HG02678 (cell line): ENCODE measurements at regions not wholly inside any gene's neighbourhood (a gene's known extent, or its start where the extent isn't known, plus 50 kb on each side); places are given as distances from the start of the nearest gene placed in this dataset.
"Not testable (repeated sequence)": the region's sequence is repeated elsewhere in the genome, so short reads cannot be mapped to it uniquely, and the experiment has no call there.

Experiments used
- ATAC-seq: cut with Tn5 transposase; IDR thresholded peaks from one replicate; pipeline ENCODE4 v1.9.1; 2021; ENCODE audit warnings: mild to moderate bottlenecking, moderate library complexity; ENCODE audit not compliant: unreplicated experiment

DNA sequence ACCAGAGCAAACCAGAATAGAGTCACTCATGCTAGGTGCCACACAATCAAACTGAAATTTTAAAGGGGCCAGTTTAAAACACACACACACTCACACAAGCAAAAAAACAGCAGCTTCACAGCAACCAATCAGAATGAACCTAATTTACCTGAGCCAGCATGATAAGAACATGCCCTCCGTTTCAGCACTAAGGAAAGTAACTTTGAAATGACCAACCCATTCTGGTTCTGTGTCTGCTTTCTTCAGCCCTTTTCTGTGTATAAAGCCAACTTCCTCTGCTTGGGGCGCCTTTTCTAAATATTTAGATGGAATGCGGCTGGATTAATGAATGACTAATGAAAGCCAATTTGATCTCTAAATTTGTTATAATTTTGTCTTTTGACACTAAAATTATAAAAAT, 629.1 kb downstream of the ZEB2 start:
- ATAC-seq: no peak

DNA sequence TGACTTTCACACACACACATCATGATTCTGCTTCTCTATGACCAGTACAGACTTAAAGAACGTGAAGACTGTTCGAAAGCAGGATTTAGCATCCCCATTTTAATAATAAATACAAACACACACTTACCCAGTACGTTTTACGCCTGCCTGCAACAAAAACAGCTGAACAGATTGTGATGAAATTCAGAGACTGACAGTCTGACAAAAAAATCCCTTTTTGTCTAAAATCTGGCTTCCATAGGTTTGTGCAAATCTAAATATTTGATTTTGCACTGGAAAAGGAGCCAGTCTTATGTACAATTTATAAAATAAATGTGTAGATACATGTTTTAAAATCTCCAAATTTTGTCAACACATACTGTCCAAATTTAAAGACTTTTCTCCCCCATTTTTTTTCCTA, 630.7 kb downstream of the ZEB2 start:
- ATAC-seq: no peak

DNA sequence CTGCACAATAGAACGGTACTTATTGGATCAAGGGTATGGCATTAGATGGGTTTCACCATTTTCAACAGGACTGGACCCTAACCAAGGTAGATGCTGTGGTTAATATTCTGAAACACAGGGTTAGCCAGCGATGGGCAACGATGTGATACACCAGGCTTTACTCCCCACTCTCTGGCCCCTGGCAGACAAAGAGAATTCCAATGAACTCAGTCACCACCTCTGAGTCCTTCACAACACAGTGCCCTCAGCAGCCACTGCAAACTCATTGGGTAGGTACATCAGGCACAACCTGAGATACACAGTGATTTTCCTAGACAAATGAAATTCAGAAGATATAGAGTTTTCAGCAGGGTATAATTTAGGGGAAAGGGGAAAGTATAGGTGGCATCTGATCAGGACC, 634.5 kb downstream of the ZEB2 start:
- ATAC-seq: no peak

DNA sequence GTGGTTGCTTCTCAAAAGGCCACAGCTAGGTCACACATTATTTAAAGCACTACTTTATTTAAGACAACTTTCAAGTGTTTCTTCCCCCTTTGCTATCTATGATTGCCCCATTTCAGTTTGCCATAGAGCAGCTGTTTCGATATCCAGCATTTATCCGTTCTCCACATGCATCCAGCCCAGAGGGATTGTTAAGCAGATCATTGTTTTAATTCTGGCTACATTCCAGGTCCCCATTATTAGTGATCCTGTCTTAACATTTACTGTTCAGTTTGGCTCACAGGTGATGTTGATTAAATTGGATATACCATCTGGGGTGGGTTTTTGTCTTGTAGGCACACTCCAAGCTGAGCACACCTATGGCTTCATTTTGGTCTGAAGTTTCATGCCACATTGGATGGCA, 638.7 kb downstream of the ZEB2 start:
- ATAC-seq: no peak

DNA sequence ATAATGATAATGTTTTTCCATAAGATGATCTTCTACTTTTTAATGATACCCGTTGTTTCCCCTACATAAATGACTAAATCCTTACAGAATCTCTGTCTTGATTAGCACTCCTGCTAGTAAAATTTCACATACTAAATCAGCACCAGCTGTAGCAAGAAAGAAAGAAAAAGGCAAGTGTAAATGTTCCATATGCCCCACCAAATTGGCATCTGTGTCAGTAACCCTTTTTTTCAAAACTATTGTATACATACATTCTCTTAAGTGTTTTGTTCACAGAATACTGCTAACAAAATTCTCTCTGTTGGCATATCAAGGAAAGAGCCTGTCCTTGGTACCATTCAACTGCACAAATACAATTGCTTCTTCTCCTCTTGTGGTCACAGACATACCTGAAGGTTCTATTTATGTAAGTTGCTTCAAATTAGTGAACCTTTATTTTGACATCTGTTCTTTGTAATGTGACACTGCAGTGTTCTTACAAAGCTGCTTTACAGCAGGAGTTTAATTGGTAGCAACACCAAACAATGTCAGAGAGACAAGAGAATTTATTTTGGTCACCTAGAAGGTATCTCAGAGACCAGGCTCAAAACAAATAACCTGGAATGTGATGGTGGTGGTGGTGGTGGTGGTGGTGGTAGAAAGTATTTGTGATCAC, 641.9 kb downstream of the ZEB2 start:
- ATAC-seq: no peak

DNA sequence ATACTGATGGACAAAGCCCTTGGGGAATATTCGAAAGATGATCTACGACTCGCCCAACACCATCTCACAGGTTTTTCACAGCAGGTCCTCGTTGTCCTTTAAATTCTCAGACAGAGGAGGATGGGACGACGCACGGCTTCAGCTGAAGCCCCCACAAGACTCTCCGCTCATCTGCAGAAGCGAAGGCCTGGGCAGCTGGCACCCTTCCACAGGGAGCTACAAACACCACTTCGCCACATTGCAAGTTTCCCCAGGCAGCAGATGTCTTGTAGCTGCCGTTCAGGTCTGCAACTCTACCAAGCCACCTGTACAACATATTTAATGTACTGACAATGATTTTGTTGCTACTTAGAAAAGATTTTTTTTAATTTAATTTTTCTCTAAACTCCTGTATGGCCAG, 642.9 kb downstream of the ZEB2 start:
- ATAC-seq: no peak

DNA sequence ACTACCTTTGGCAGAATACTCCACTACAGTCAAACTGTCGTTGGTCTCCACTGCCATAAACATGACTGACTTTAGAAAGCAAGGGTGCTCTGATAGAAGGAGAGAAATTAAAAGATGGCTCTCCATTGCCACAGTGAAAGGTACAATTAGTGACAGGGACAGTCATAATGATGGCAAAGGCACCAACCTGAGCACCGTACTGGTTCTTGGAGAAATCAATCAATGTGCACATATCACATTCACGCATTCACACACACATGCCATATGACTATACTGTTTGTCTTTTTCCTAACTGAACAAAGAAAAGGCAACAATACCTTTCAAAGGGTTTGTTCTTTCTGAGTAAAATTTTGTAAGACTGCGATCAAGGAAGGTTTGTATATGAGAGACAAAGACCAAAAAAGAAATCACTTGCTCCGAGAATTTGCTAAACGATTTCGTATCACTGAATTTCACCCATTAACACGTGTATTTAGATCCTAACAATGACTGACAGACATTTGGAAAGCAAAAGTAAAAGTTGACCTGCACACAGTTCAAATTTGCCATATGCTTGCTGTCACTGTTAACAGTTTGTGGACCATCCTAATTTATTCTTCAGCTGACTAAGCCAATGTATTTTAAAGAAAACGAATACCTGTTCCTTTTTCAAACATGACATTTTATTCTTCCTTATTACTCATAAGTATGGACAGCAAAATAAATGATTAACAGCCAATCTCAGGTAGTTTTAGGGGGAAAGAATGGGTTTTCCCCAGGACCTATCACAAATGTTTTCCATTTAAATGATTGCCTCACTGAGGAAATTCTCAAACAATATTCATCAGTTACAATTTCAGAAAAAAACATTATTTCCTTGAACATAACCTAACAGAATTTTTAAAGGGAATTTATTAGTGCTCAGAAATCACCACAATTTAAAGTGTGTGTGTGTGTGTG, 644.4 kb downstream of the ZEB2 start:
- peak; percentile 66 for ATAC-seq

DNA sequence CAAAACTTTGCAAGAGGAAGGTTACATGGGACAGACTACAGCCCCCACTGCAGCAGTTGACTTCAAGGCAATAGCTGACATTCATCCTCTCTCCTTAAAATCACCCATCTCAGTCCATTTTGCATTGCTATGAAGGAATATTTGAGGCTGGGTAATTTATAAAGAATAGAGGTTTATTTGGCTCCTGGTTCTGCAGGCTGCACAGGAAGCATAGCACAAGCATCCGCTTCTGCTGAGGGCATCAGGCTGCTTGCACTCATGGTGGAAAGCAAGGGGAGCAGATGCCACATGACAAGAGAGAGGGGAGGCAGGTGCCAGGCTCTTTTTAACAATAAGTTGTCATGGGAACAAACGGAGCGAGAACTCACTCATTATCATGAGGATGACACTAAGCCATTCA, 646.0 kb downstream of the ZEB2 start:
- ATAC-seq: no peak

DNA sequence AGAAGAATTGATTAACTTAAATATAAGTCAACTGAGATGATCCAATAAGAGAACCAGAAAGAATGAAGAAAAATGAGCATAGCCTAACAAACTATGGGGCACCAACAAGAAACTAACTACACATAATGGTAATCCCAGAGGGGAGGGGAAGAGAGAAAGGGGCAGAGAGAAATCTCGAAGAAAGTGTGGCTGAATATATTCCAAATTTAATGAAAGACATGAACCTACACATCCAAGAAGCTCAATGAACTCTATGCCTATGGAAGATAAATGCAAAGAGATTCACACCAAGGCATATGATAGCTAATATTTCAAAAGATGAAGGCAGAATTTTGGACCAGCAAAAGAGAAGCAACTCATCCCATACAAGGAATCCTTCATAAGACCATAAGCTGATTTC, 649.2 kb downstream of the ZEB2 start:
- ATAC-seq: no peak

DNA sequence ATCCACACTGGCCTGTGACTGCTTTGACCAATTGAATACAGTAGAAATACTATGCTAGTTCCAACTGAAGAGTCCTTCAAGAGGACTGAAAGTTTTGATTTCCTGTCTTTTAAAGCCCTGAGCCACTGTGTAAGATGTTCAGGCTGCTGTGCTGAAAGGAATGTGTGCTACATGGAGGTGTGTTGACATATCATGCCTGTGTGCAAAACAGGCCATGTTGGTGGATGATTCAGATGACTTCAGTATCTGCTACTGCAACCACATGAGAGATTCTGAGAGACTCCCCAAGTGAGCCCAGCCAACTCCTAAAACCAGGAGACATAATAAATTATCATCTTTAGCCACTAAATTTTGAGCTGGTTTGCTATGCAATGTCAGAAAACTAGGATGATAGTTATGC, 662.9 kb downstream of the ZEB2 start:
- no peak for ATAC-seq

DNA sequence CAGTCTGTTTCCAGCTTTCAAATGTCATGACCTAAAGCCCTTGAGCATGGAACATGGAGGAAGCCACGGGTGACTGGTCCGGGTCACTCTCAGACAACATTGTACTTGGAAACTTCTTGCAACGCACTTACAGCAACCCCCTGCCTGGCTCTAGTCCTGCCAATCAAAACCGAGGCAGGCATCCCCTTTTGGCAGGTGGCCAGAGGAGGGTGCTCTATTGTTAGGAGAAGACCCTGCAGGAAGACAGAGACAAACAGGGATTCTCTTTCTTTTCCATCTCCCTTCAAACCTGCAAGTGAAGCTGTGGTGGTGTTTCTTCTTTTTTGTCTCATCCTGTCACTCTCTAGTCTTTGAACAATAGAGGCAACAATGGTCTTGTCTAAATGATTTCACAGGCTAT, 667.2 kb downstream of the ZEB2 start:
- no peak for ATAC-seq

DNA sequence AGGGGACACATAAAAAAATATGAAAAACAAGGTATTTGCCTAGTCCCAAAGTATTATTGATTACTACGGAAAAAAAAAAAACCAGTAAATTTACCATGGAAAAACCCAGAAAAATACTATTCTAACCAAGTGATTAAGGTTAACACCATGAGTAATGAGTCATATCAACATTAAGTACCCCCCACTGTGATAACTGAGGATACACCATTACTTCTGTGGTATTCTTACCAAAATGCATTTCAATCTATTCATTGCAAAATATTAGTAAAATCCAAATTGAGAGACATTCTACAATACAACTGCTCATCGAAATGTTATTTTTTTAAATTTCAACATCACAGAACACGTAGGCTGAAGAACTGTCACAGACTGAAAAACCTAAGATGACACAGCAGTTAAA, 669.8 kb downstream of the ZEB2 start:
- no peak for ATAC-seq

DNA sequence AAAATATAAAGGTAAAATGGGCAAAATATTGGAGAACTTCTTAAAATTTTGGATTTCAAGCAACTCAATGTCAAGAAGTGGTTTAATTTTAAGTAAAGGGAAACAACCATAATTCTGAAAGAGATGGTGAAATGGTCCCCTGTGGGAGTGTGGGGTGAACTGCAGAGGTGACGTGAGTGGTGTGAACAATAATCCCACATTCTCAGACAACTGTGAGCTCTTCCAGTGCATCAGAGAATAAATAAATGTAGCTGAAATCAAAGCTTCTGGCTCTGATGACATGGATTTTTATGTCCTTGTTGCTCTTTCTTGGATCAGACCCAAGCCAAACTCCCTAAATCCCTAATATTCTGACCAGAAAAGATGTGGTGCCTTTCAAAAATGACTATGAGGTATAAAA, 672.7 kb downstream of the ZEB2 start:
- ATAC-seq: no peak

DNA sequence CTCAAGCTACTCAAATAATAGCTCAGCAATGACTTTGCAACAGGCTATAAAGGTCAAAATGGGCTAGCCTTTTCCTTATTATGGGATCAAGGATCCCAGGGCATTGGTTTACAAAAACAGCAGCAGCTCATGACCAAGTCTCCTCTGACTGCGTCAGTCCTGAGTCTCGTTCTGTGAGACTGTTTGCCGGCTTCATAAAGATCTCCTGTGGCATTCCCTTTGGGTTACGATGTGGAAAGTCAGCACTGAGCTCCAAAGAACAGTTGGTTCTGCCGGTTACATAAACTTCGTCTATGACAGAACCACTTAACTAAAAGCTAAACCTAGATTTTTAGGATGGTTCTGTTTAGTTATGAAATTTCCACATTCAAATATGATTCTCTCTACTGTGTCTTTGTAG, 674.9 kb downstream of the ZEB2 start:
- ATAC-seq: no peak

DNA sequence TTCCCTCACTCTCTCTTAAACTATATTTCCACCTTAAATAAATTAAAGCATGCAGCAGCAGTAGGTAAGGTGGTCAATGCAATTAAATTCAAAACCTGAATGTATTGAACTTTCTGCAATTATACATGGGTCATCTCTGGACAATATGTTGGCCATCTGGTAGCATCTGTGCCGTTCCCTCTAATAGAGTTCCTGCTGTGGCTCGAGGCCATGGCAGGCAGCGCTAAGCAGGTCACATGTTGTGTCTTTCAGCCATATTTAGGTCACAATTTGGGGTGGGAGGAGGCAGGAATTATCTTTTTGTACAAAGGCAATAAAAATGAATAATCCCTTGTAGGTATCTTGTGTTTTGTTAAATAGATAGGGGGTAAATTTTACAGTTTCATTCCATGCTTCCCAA, 676.2 kb downstream of the ZEB2 start:
- ATAC-seq: no peak

DNA sequence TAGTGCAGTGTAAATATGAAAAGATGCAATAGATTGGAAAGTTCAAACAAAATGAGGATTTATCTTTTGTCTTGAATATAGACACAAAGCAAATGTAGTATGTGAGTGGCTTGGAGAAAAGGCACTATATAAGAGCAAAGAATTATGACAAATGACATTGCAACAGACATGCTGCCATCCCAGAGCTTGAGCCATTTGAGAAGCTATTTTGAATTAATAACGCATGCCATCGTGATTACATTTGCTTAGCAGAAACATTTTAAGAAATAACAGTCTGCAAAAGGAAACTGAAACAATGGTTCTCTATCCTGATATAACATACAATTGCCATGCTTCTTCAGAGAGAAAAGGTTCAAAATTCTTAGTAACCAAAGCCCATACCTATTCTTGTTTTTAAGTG, 677.1 kb downstream of the ZEB2 start:
- no peak for ATAC-seq

DNA sequence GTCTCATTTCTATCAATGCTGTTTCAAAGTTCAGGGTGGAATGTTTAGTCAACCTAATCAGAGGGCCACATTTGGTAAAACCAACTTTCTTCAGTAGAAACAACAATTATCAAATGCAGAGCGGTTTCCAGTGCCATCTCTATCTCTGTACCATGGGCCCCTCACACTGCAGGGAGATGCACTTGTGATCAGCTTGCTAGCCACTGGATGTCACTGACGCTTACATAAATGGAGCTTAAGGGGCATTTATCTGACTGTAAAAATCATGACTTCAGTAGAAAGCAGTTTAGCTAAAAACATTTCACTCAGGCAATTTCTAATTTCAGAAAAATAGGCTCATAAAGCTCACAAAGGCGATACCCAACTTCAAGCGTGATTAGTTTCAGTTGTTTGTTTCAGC, 678.0 kb downstream of the ZEB2 start:
- ATAC-seq: no peak

DNA sequence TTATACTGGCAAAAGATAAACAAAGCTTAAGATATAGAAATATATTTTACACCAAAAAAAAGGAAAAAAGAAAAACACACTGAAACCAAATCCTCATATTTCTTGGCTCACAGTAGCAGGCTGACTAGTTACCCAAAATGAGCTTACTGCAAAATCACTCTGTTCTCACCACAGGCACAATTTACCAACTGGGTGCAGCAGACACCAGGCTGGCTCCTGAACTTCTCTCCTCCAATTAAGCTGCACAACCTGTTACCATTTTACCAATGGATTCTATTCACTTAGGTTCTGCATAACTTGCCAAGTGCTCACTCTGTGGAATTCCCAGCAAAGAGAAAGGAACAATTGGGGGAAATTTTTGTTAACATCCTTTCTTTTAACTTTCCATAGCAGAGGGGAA, 679.3 kb downstream of the ZEB2 start:
- no peak for ATAC-seq

DNA sequence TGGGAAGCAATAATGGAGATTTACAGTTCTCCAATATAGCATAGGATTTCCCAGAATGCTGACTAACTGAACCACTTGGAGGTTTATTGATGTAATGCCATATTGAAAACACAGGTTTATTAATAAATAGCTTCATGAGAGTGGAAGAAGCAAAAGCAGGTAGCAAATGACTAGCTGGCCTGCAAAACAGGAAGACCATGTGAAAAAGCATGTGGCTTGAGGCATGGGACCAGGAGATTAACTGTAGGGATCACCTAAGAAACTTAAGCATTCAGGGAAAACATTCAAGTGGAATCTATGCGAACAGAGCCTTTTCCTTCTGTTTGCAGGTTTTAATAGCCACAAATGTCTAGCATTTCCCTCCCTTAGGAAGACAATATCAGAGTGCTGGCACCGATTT, 679.7 kb downstream of the ZEB2 start:
- no peak for ATAC-seq

DNA sequence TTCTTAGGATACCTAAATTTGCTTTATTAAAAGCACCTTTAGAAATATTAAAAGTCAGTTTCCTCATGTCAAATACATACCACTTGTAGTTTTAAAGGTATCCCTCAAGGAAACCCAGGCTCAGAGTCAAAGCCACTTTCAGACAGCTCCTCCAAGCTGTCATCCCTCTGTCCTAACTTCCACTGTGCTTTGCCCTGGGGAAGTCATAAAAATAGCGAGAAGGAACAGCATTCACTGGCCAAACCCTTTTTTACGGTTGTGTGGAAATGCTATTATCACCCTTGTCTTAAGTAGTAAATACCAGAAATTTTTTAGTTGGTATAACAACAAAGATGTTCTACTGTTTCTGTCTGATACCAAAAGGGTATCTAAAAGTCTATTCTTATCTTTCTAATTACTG, 680.5 kb downstream of the ZEB2 start:
- no peak for ATAC-seq

DNA sequence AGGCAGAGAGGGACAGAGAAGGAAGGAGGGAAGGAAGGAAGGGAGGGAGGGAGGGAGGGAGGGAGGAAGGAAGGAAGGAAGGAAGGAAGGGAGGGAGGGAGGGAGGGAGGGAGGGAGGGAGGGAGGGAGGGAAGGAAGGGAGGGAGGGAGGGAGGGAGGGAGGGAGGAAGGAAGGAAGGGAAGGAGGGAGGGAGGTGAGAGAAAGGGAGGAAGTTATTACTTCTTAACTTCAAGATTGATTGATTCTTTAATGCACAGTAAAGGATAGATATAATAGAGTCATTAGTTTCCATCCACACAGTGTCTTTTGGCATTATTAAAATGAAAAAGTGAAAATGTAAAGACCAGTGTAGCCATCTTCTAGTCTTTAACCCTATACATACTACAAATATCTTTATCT, 682.9 kb downstream of the ZEB2 start:
- ATAC-seq: not testable (repeated sequence)

DNA sequence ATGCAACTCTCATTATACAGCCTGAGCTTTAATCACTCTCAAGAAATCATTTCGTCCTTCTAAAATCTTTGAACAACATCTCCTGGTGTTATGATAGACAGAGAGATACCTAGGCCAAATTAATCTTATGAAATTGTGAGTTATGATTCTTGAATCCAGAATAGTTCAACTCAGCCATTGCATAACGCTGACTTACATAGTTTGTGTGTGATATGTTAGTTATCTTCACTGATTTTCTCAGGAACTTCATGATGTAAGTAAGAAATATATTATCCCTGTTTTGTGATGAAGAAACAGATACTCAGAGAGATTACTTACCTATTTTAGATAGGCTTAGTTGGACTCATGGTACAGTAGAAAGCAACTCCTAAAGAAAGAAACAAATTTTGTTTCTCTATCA, 684.4 kb downstream of the ZEB2 start:
- ATAC-seq: no peak
